Activated CD4-positive, alpha-beta memory T cell treated with anti-CD3 and anti-CD28 coated beads, Interleukin-2, amount 10 ng/mL, durations not matched to agents 7 days and 5 days (primary cell): ENCODE measurements at regions not wholly inside any gene's neighbourhood (a gene's known extent, or its start where the extent isn't known, plus 50 kb on each side); places are given as distances from the start of the nearest gene placed in this dataset.

Source experiments
- CTCF ChIA-PET: fragments of 350-600 bp; sonication (Branson Sonifier 250); formaldehyde crosslinking; loops from one replicate; lab custom pipeline; 2021; ENCODE audit warnings: antibody characterized with exemption, inconsistent platforms; lab: Charles Lee
- POLR2A ChIA-PET: fragments of 350-600 bp; sonication (Branson Sonifier 250); formaldehyde crosslinking; loops from one replicate; lab custom pipeline; 2021; ENCODE audit warnings: antibody characterized with exemption; lab: Charles Lee
- DNase-seq: peaks from one replicate; pipeline ENCODE4 v3.0.0-alpha.2; 2020
- H3K27ac Mint-ChIP-seq: one replicate; pipeline ENCODE4 v1.8.0; 2021; ENCODE audit warnings: mild to moderate bottlenecking, mixed read lengths
- H3K27me3 Mint-ChIP-seq: one replicate; pipeline ENCODE4 v1.8.0; 2021; ENCODE audit warnings: mixed read lengths
- H3K36me3 Mint-ChIP-seq: one replicate; pipeline ENCODE4 v1.8.0; 2021; ENCODE audit warnings: low read depth, mixed read lengths
- H3K4me1 Mint-ChIP-seq: one replicate; pipeline ENCODE4 v1.8.0; 2021; ENCODE audit warnings: mixed read lengths
- H3K4me3 Mint-ChIP-seq: one replicate; pipeline ENCODE4 v1.8.0; 2021; ENCODE audit warnings: mild to moderate bottlenecking, mixed read lengths
- H3K9me3 Mint-ChIP-seq: one replicate; pipeline ENCODE4 v1.8.0; 2021; ENCODE audit warnings: mixed read lengths

GRCh38 chr12:94748726-94749421 is 98.5 kb upstream of the TMCC3 start:
- Mint-ChIP-seq H3K9me3 (no peaks in the 10 kb centered on the region), H3K36me3 (no peaks in the 10 kb centered on the region), H3K27me3 (peaks cover 31% of the 10 kb centered on the region), H3K27ac (no peak overlapping the region), H3K4me1 (no peaks in the 10 kb centered on the region), H3K4me3 (no peak overlapping the region)
- CTCF ChIA-PET: no interaction called here
- DNase-seq: no peak
- POLR2A ChIA-PET: no interaction called here

GRCh38 chr12:94745562-94745961 is 95.2 kb upstream of the TMCC3 start:
- Mint-ChIP-seq H3K4me3 (no peak overlapping the region), H3K9me3 (no peaks in the 10 kb centered on the region), H3K27me3 (peaks cover 26% of the 10 kb centered on the region), H3K36me3 (no peaks in the 10 kb centered on the region), H3K4me1 (peaks cover 5% of the 10 kb centered on the region), H3K27ac (no peak overlapping the region)
- ChIA-PET CTCF (interaction anchor here (0.9 kb wide), 1 partner anchor 10 kb away, joined by 3 read pairs; no protein-coding TSS in a partner anchor), POLR2A (no interaction called here)
- DNase-seq: no peak

DNA sequence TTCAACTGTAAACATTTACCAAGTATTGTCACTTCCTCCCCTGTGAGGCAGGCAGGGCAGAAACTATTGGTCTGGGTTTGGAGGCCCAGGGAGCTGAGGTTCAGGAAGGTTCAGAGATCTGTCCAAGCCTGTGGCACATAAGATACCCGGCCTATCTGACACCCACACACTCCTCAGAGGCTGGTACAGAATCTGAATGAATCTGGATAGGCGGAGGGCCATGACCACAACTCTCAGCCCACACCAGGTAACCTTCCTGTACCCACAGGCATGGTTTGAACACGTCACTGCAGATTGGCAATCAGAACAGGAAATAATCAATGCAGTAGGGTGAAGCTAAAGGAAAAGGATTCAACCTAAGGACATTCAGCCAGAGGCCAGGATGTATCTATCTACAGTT is 92.8 kb upstream of the TMCC3 start:
- Mint-ChIP-seq H3K36me3 (no peaks in the 10 kb centered on the region), H3K27ac (no peak overlapping the region), H3K27me3 (peaks cover 32% of the 10 kb centered on the region), H3K4me1 (peaks cover 5% of the 10 kb centered on the region), H3K4me3 (no peak overlapping the region), H3K9me3 (no peaks in the 10 kb centered on the region)
- DNase-seq: no peak
- ChIA-PET CTCF (interaction anchor here (0.7 kb wide), 1 partner anchor 19 kb away, joined by 3 read pairs; no protein-coding TSS in a partner anchor), POLR2A (no interaction called here)

GRCh38 chr12:94740601-94741362 is 90.4 kb upstream of the TMCC3 start:
- CTCF ChIA-PET: no interaction called here
- POLR2A ChIA-PET: no interaction called here
- no peak overlapping the region for H3K27ac Mint-ChIP-seq

GRCh38 chr12:94736820-94737219 is 86.5 kb upstream of the TMCC3 start:
- peaks cover under 1% of the 10 kb centered on the region for H3K4me1 Mint-ChIP-seq
- CTCF ChIA-PET: no interaction called here
- H3K4me3 Mint-ChIP-seq: no peak overlapping the region
- no peak overlapping the region for H3K27ac Mint-ChIP-seq
- peaks cover 20% of the 10 kb centered on the region for H3K27me3 Mint-ChIP-seq
- POLR2A ChIA-PET: no interaction called here
- H3K36me3 Mint-ChIP-seq: no peaks in the 10 kb centered on the region
- DNase-seq: no peak
- no peaks in the 10 kb centered on the region for H3K9me3 Mint-ChIP-seq

More at GRCh38 chr12:94740601-94741362, 90.4 kb upstream of the TMCC3 start:
- Mint-ChIP-seq H3K27me3 (peaks cover 28% of the 10 kb centered on the region), H3K36me3 (no peaks in the 10 kb centered on the region), H3K4me1 (peaks cover 5% of the 10 kb centered on the region), H3K4me3 (no peak overlapping the region), H3K9me3 (no peaks in the 10 kb centered on the region)
- DNase-seq: no peak

DNA sequence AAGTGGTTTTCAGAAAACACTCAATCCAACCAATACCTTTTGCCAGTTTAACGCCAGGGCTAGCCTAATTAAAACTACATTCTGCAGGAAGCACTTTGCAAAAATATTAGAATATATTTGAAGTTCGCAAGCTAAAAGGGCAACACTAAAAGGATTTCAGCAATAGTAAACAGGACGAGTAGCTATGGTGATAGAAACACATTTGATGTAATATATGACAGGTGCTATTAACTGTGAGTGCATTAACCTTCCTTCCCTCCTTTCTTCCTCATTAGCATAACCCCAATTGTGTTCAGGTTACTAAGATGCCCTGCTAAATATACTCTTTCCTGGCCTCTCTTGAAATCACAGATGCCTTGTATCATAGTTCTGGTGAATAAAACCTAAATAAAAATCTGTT is 85.6 kb upstream of the TMCC3 start:
- H3K27ac Mint-ChIP-seq: no peak overlapping the region
- peaks cover 17% of the 10 kb centered on the region for H3K27me3 Mint-ChIP-seq
- no peaks in the 10 kb centered on the region for H3K9me3 Mint-ChIP-seq
- POLR2A ChIA-PET: no interaction called here
- H3K4me1 Mint-ChIP-seq: peaks cover 3% of the 10 kb centered on the region
- H3K4me3 Mint-ChIP-seq: no peak overlapping the region
- H3K36me3 Mint-ChIP-seq: no peaks in the 10 kb centered on the region
- DNase-seq: no peak
- CTCF ChIA-PET: no interaction called here

DNA sequence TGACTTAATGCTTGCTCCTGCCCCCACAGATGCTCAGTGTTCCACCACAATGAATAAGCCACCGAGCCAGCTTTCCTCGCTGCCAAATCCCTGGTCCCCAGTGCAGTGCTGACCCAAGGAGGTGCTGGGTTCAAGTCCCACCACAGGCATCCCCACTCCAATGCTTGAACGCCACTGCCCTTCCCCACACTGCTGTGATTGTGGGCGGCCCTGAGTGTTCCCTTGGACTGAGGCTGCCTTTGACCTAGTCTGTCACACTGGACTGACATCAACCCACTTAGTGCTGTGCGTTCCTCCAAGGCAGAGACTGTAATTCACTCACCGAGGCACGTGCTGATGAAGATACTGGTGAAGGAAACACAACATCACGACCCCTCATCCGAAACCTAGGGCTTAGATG is 83.4 kb upstream of the TMCC3 start:
- CTCF ChIA-PET: no interaction called here
- DNase-seq: no peak
- Mint-ChIP-seq H3K36me3 (no peaks in the 10 kb centered on the region), H3K27me3 (peaks cover 10% of the 10 kb centered on the region), H3K27ac (no peak overlapping the region), H3K9me3 (no peaks in the 10 kb centered on the region), H3K4me1 (peaks cover 3% of the 10 kb centered on the region), H3K4me3 (no peak overlapping the region)
- POLR2A ChIA-PET: no interaction called here

DNA sequence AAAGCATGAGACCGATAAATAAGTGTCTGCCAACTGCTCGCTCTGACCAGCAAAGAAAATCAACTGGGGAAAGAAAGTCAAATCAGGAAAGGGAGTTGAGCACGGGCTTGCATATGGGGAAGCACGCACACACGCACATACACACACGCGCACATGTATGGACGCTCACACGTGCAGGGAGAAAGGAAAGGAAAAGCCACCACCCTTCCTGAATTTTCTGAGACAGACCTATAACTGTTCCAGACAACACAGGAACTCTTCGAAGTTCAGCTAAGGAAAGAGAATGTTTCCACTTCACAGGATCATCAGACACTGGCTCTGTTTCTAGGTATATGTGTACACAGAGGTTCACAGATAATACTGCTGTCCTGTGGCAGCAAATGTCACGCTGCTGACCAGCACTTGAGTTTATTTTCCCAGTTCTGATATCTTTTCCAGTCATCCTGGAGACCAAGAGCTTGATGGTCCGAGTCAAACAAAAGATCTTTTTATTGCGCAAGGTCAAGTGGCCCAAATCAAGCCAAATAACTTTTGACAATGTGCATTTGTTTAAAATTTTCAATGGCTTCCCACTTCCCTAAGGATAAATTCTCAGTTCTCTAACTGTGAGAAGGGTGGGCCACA is 82.1 kb upstream of the TMCC3 start:
- Mint-ChIP-seq H3K27me3 (peaks cover 9% of the 10 kb centered on the region), H3K27ac (no peak overlapping the region), H3K4me1 (peaks cover 3% of the 10 kb centered on the region), H3K9me3 (no peaks in the 10 kb centered on the region), H3K4me3 (no peak overlapping the region), H3K36me3 (no peaks in the 10 kb centered on the region)
- CTCF ChIA-PET: no interaction called here
- POLR2A ChIA-PET: no interaction called here
- no peak for DNase-seq

GRCh38 chr12:94731733-94732360 is 81.5 kb upstream of the TMCC3 start:
- Mint-ChIP-seq H3K9me3 (no peaks in the 10 kb centered on the region), H3K36me3 (no peaks in the 10 kb centered on the region), H3K27me3 (peaks cover 8% of the 10 kb centered on the region), H3K27ac (no peak overlapping the region), H3K4me3 (no peak overlapping the region), H3K4me1 (peaks cover 3% of the 10 kb centered on the region)
- ChIA-PET CTCF (no interaction called here), POLR2A (no interaction called here)
- no peak for DNase-seq

DNA sequence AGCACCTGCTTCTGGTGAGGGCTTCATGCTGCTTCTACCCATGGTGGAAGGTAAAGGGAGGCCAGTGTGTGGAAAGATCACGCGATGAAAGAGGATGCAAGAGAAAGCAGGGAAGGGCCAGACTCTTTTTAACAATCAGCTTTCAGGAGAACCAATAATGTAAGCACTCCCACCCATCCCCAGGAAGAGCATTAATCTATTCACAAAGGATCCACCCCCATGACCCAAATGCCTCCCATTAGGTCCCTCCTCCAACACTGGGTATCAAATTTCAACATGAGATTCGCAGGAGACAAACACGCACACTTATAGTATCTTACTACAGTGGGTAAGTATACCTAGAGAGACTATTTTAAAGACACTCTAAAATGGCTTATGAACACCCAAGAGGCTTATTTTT is 80.5 kb upstream of the TMCC3 start:
- DNase-seq: no peak
- peaks cover 3% of the 10 kb centered on the region for H3K4me1 Mint-ChIP-seq

GRCh38 chr12:94726236-94726835 is 76.0 kb upstream of the TMCC3 start:
- CTCF ChIA-PET: no interaction called here
- H3K27ac Mint-ChIP-seq: no peak overlapping the region
- POLR2A ChIA-PET: no interaction called here

More for the DNA sequence above, 80.5 kb upstream of the TMCC3 start:
- no peak overlapping the region for H3K4me3 Mint-ChIP-seq
- no peak overlapping the region for H3K27ac Mint-ChIP-seq
- H3K9me3 Mint-ChIP-seq: no peaks in the 10 kb centered on the region
- H3K27me3 Mint-ChIP-seq: peaks cover 11% of the 10 kb centered on the region
- no peaks in the 10 kb centered on the region for H3K36me3 Mint-ChIP-seq
- CTCF ChIA-PET: no interaction called here
- POLR2A ChIA-PET: no interaction called here

DNA sequence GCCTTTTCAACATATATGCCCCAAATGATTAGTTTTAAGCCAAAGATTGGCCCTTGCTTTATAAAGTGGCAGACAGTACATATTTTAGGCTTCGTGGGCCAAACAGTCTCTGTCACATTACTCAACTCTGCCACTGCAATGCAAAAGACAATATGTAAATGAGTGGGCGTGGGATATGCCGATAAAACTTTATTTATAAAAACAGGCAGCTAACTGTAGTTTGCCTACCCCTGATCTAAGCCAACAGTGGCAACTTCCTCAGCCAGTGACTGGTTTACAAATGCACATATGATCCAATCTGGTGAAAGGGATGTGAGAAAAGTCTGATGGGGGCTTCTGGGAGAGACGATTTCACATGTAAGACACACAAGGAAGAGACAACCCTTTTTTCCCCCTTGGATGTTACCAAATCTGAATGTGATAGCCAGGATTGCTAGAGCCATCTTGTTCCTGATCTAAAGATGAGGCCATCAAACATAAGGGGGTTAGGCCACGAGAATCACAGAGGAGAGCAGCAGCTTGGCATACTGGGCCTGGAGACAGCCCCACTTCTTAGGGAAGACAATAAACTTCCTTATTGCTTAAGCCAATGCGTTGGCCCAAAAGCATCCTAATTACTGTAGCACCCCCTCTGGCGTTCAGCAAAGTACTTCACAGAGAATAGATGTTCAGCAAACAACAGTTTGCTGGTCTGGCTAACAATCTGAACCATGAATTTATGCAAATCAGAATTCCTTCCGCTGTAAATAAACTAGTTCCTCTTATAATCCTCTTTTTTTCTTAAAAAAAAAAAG is 75.2 kb upstream of the TMCC3 start:
- Mint-ChIP-seq H3K9me3 (no peaks in the 10 kb centered on the region), H3K36me3 (no peaks in the 10 kb centered on the region), H3K4me1 (no peaks in the 10 kb centered on the region), H3K27me3 (peaks cover 7% of the 10 kb centered on the region), H3K4me3 (no peak overlapping the region), H3K27ac (no peak overlapping the region)
- ChIA-PET CTCF (interaction anchor here (1.0 kb wide), 1 partner anchor 346 kb away, joined by 3 read pairs; no protein-coding TSS in a partner anchor), POLR2A (no interaction called here)
- DNase-seq: no peak

More at GRCh38 chr12:94726236-94726835, 76.0 kb upstream of the TMCC3 start:
- peaks cover 8% of the 10 kb centered on the region for H3K27me3 Mint-ChIP-seq
- H3K36me3 Mint-ChIP-seq: no peaks in the 10 kb centered on the region
- H3K4me3 Mint-ChIP-seq: no peak overlapping the region
- H3K9me3 Mint-ChIP-seq: no peaks in the 10 kb centered on the region
- no peak for DNase-seq
- H3K4me1 Mint-ChIP-seq: no peaks in the 10 kb centered on the region
